GM18505 (cell line): ENCODE measurements at regions not wholly inside any gene's neighbourhood (a gene's known extent, or its start where the extent isn't known, plus 50 kb on each side); places are given as distances from the start of the nearest gene placed in this dataset.
"Not testable (repeated sequence)": the region's sequence is repeated elsewhere in the genome, so short reads cannot be mapped to it uniquely, and the experiment has no call there.

Experiments
- ATAC-seq: cut with Tn5 transposase; IDR thresholded peaks from one replicate; pipeline ENCODE4 v1.9.1; 2021; ENCODE audit not compliant: unreplicated experiment
- POLR2A ChIP-seq: IDR thresholded peaks from 4 replicates; pipeline ENCODE4 v1.6.1; 2011; ENCODE audit warnings: borderline replicate concordance; ENCODE audit not compliant: insufficient read depth, insufficient read length; ENCODE audit errors: extremely low read depth

GRCh38 chr2:8243748-8244400, 438.0 kb upstream of the ID2 start:
- no peak for ATAC-seq
- no peak for TF ChIP-seq POLR2A

- no peak for TF ChIP-seq POLR2A
- ATAC-seq: no peak
Observed at GRCh38 chr2:8244639-8245038, 437.2 kb upstream of the ID2 start.

GRCh38 chr2:8246137-8246536, 435.7 kb upstream of the ID2 start:
- ATAC-seq: no peak
- TF ChIP-seq POLR2A: no peak

GRCh38 chr2:8247905-8248622, 433.8 kb upstream of the ID2 start:
- no peak for TF ChIP-seq POLR2A
- ATAC-seq: no peak

DNA sequence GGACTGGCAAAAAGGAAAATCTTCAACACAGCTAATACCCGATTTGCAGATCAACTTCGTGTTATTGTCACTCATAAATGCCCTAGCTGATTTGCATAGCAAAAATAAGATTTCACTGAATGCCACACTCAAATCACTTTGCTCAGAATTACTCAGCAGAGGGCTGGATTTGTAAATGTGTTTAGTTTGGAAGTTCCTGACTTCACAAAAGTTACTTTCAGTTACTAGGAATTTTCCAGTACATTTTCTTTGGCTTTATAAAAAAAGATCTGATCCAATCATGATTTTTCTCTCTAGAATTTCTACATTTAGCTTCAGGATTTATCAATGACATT, 433.3 kb upstream of the ID2 start:
- ATAC-seq: no peak
- no peak for TF ChIP-seq POLR2A

GRCh38 chr2:8249141-8249540, 432.7 kb upstream of the ID2 start:
- no peak for TF ChIP-seq POLR2A
- no peak for ATAC-seq

GRCh38 chr2:8249769-8250168, 432.1 kb upstream of the ID2 start:
- ATAC-seq: no peak
- no peak for TF ChIP-seq POLR2A

- not testable (repeated sequence) for ATAC-seq
Observed at GRCh38 chr2:8250290-8250689, 431.6 kb upstream of the ID2 start.

- ATAC-seq: no peak
- TF ChIP-seq POLR2A: no peak
Observed at GRCh38 chr2:8251291-8251690, 430.6 kb upstream of the ID2 start.

- TF ChIP-seq POLR2A: no peak
Observed at GRCh38 chr2:8251856-8252255, 430.0 kb upstream of the ID2 start.

DNA sequence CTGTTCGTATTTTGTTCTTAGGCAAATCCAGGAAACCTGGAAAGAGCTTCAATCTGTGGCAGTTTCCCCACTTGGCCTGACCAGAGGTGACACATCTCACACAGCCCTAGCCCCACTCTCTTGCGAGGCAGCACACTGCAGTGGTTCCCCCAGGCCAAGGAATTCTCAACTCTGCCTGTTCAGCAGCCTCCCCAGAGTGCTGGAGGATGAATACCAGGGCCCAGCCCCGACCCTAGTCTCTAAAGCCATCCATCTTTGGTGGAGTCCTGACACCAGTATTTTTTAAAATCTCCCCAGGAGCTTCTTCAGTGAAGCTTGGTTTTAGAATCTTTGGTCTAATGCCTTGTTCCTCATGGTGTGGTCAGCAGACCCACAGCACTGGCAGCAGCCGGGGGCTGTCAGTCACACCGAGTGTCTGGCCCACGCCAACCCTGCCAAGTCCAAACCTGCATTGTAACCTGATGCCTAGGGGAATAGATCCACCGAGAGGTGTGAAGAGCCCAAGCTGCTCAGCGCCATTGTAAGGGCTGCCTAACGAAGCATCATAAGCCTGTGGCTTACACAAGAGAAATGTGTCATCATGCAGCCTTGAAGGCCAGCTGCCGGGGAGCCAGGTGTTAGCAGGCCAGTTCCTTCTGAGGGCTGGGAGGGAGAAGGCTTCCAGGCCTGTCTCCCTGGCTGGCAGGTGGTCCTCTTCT, 428.7 kb upstream of the ID2 start:
- ATAC-seq: peak; percentile 88

More at GRCh38 chr2:8251856-8252255, 430.0 kb upstream of the ID2 start:
- no peak for ATAC-seq

GRCh38 chr2:8253781-8254180, 428.1 kb upstream of the ID2 start:
- no peak for ATAC-seq
- TF ChIP-seq POLR2A: no peak

More for the DNA sequence above, 428.7 kb upstream of the ID2 start:
- TF ChIP-seq POLR2A: no peak

- ATAC-seq: not testable (repeated sequence)
Observed at GRCh38 chr2:8254214-8254613, 427.6 kb upstream of the ID2 start.

DNA sequence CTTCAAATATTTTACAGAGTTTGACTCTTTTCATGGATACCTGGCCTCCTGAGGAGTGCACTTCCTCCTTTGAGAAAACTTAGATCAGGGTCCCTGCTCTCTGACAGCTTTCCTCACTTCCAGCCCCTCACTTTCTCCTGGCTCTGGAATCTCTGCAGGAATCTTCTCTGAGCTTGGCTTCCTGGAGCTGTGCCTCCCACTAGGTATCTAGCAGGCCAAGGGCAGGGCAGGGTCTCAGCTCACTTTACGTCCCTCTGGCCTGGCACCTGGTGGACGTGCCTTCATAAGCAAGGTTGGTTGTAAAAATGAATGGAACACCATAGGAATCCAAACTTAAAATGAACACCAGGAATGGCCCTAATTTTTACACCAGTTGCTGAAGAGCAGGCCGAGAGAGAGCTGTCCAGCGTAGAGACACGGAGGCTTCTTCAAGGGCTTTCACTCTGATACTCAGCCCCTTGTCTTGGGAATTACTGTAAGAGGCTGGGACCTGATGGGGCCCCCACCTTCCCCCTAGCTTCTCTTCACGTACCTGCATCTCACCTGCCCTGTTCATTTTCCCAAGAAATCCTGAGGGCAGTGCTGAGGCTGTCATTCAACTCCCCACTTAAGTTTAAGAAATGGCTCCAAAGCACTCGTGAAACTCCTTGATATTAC, 426.9 kb upstream of the ID2 start:
- TF ChIP-seq POLR2A: no peak
- ATAC-seq: no peak

GRCh38 chr2:8255448-8255800, 426.4 kb upstream of the ID2 start:
- no peak for TF ChIP-seq POLR2A
- ATAC-seq: no peak

DNA sequence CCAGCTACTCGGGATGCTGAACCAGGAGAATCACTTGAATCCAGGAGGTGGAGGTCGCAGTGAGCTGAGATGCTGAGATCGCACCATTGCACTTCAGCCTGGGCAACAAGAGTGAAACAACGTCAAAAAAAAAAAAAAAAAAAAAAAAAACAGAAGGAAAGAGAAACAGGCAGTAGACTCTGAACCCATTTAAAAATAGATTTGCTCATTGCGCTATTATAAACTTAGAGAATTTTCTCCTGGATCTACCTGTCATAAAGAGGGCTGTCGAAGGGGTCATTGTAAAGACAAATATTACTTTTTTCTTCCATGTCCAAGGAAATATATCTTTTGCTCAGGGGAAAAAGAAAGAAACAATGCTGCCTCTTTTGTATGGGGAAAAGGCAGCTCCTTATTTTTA, 425.0 kb upstream of the ID2 start:
- no peak for ATAC-seq
- no peak for TF ChIP-seq POLR2A
